GM12878 (cell line): ENCODE measurements at regions not wholly inside any gene's neighbourhood (a gene's known extent, or its start where the extent isn't known, plus 50 kb on each side); places are given as distances from the start of the nearest gene placed in this dataset.

ENCODE experiments used
- ATAC-seq: fragments of 200-7000 bp; cut with Tn5 transposase; 3 replicates; pipeline ENCODE4 v1.9.1; 2020; ENCODE audit warnings: mild to moderate bottlenecking, moderate library complexity
- BruUV-seq: library from RNA; stranded (reverse); fragments of 400-500 nt; replicated peaks from 2 replicates; lab custom pipeline; 2021; lab: Mats Ljungman, UMichigan
- CTCF ChIA-PET: fragments of 300-600 bp; sonication (Branson Sonifier 250); formaldehyde crosslinking; extraction: SDS; loops from one replicate; lab custom pipeline; 2021; ENCODE audit warnings: inconsistent platforms; lab: Yijun Ruan, JAX
- POLR2A ChIA-PET: fragments of 350-600 bp; formaldehyde crosslinking; extraction: SDS; loops from one replicate; lab custom pipeline; 2021; ENCODE audit warnings: inconsistent platforms; lab: Charles Lee
- RAD21 ChIA-PET: fragments of 300-600 bp; sonication (Branson Sonifier 250); formaldehyde crosslinking; loops from one replicate; lab custom pipeline; 2023; ENCODE audit warnings: antibody characterized with exemption; ENCODE audit not compliant: unreplicated experiment; lab: Charles Lee
- SMC1A ChIA-PET: fragments of 300-600 bp; sonication (Branson Sonifier 250); formaldehyde crosslinking; loops from one replicate; lab custom pipeline; 2023; ENCODE audit not compliant: unreplicated experiment, uncharacterized antibody; lab: Charles Lee
- DNase-seq: peaks from one replicate; pipeline ENCODE4 v3.0.0-alpha.2; 2011; ENCODE audit warnings: low read depth, low spot score
- FAIRE-seq: peaks from 3 replicates; lab custom pipeline; 2011; peaks lifted over from hg19 to GRCh38; lab: Jason Lieb, UNC
- H2AFZ ChIP-seq: 2 replicates; pipeline ENCODE4 v1.6.0; 2011; ENCODE audit warnings: low read depth, low read length, control low read depth; ENCODE audit not compliant: control insufficient read depth
- H3K27ac ChIP-seq: 2 replicates; pipeline ENCODE4 v1.5.1; 2011; ENCODE audit warnings: control low read depth; ENCODE audit not compliant: control insufficient read depth, insufficient read depth
- H3K27me3 ChIP-seq, 2 experiments: replicated peaks in 1 of 2; 2 replicates each; pipeline versions ENCODE4 v1.6.0 to v1.6.1; 2011; ENCODE audit warnings: low read length in 1 of 2; ENCODE audit not compliant: control insufficient read depth in 2 of 2, insufficient read depth in 2 of 2
- H3K36me3 ChIP-seq, 2 experiments: 2 replicates each; pipeline ENCODE4 v1.5.1; 2011; ENCODE audit warnings: low read length in 1 of 2; ENCODE audit not compliant: control insufficient read depth in 2 of 2, insufficient read depth in 2 of 2
- H3K4me1 ChIP-seq: 2 replicates; pipeline ENCODE4 v1.6.1; 2011; ENCODE audit warnings: mild to moderate bottlenecking, low read length, moderate library complexity, mixed read lengths; ENCODE audit not compliant: control insufficient read depth, insufficient read depth
- H3K4me2 ChIP-seq: 2 replicates; pipeline ENCODE4 v1.6.0; 2011; ENCODE audit warnings: control low read depth; ENCODE audit not compliant: control insufficient read depth, insufficient read depth
- H3K4me3 ChIP-seq: fragments of 200-600 bp; sonication (generic); 2 replicates; pipeline ENCODE4 v1.5.1; 2016
- H3K79me2 ChIP-seq: 2 replicates; pipeline ENCODE4 v1.6.0; 2011; ENCODE audit warnings: low read length; ENCODE audit not compliant: control insufficient read depth, insufficient read depth
- H3K9ac ChIP-seq: 2 replicates; pipeline ENCODE4 v1.8.0; 2011; ENCODE audit warnings: low read length, control low read depth, mixed read lengths; ENCODE audit not compliant: control insufficient read depth, insufficient read depth
- H3K9me3 ChIP-seq: replicated peaks from 3 replicates; pipeline ENCODE4 v1.5.1; 2011; ENCODE audit warnings: mild to moderate bottlenecking, low read length; ENCODE audit not compliant: control insufficient read depth, insufficient read depth
- H4K20me1 ChIP-seq: 2 replicates; pipeline ENCODE4 v1.6.0; 2011; ENCODE audit not compliant: control insufficient read depth, insufficient read depth
- ASH2L ChIP-seq: fragments of 300-600, 200-600 bp; sonication (generic); IDR thresholded peaks from 2 replicates; pipeline ENCODE4 v1.6.1; 2017; ENCODE audit warnings: low read depth, mild to moderate bottlenecking, borderline replicate concordance
- EP300 ChIP-seq, 2 experiments: fragments of 150-350 bp in 1 of 2; IDR thresholded peaks; 2 replicates each; pipeline ENCODE4 v1.6.1; 2011 to 2012; ENCODE audit warnings: low read depth in 2 of 2, low read length in 2 of 2, borderline replicate concordance in 1 of 2, improper control_type of control experiment in 1 of 2, inconsistent platforms in 1 of 2; ENCODE audit not compliant: control insufficient read depth in 1 of 2
- FOXM1 ChIP-seq: IDR thresholded peaks from 2 replicates; pipeline ENCODE4 v1.6.1; 2012; ENCODE audit warnings: low read depth, mild to moderate bottlenecking, inconsistent platforms, low read length, moderate library complexity
- HDAC6 ChIP-seq: fragments of 200-600 bp; sonication (generic); IDR thresholded peaks from one replicate; pipeline ENCODE4 v1.8.0; 2017; ENCODE audit warnings: antibody characterized with exemption; ENCODE audit not compliant: unreplicated experiment
- MEF2A ChIP-seq: IDR thresholded peaks from 2 replicates; pipeline ENCODE4 v1.6.1; 2011; ENCODE audit warnings: low read depth, mild to moderate bottlenecking, low read length, moderate library complexity; ENCODE audit not compliant: insufficient read depth
- NFYA ChIP-seq: IDR thresholded peaks from 2 replicates; pipeline ENCODE4 v1.6.1; 2011; ENCODE audit warnings: low read depth, mild to moderate bottlenecking, low read length, improper control_type of control experiment, borderline replicate concordance
- NFYB ChIP-seq: IDR thresholded peaks from 2 replicates; pipeline ENCODE4 v1.6.1; 2011; ENCODE audit warnings: low read depth, mild to moderate bottlenecking, low read length, improper control_type of control experiment, moderate library complexity; ENCODE audit not compliant: insufficient read depth
- PAX5 ChIP-seq: IDR thresholded peaks from 2 replicates; pipeline ENCODE4 v1.6.1; 2011; ENCODE audit warnings: low read depth, low read length, borderline replicate concordance
- POLR2A ChIP-seq: IDR thresholded peaks from 2 replicates; pipeline ENCODE4 v1.6.1; 2011; ENCODE audit warnings: low read depth, mild to moderate bottlenecking, low read length
- YBX1 ChIP-seq: fragments of 450-650 bp; IDR thresholded peaks from 2 replicates; pipeline ENCODE4 v1.6.1; 2016; ENCODE audit warnings: antibody characterized with exemption
- WGBS: methylation state at CpG from one replicate; pipeline ENCODE4 v1.1.6; 2016; ENCODE audit warnings: low lambda C conversion rate; ENCODE audit not compliant: insufficient replicate concordance, insufficient coverage; ENCODE audit errors: missing lambda C conversion rate; 5-methylcytosine and 5-hydroxymethylcytosine counted together
- in situ Hi-C: fragments of 300-500 bp; cut with MboI; formaldehyde crosslinking; loops from 9 replicates; pipeline ENCODE4 v1.14.3; 2018; ENCODE audit warnings: mixed read lengths
- intact Hi-C: fragments of 100-400 bp; cut with micrococcal nuclease; formaldehyde crosslinking; loops from one replicate; pipeline ENCODE4 v1.14.2; 2022; ENCODE audit not compliant: unreplicated experiment
- TF ChIP-seq, protein P1 (sequence below): fragments of 450-650 bp; IDR thresholded peaks from 2 replicates; pipeline ENCODE4 v1.6.1; 2016; ENCODE audit warnings: mild to moderate bottlenecking
- TF ChIP-seq, protein P2 (sequence below): fragments of 450-650 bp; IDR thresholded peaks from 2 replicates; pipeline ENCODE4 v1.6.1; 2017; ENCODE audit warnings: mild to moderate bottlenecking, moderate library complexity

DNA sequence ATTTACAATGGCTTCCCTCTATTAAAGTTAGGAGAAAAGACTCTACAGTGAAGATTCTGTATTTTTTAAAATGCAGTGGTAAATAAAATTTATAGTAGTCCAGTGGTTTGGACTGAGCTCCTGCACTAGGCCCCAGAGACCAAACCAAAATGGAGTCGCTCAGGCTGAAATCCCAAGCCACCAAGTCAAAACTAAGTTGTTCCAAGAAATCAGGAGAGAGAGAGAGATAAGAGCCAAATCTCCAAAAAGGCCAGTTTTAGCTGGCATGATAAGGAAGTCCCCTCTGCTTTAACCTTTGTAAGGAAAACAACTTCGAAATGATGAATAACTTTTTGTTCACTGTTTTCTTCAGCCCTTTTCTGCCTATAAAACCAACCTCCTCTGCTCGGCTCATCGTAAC is 265.9 kb upstream of the KLF14 start:
- TF ChIP-seq, protein P1, sequence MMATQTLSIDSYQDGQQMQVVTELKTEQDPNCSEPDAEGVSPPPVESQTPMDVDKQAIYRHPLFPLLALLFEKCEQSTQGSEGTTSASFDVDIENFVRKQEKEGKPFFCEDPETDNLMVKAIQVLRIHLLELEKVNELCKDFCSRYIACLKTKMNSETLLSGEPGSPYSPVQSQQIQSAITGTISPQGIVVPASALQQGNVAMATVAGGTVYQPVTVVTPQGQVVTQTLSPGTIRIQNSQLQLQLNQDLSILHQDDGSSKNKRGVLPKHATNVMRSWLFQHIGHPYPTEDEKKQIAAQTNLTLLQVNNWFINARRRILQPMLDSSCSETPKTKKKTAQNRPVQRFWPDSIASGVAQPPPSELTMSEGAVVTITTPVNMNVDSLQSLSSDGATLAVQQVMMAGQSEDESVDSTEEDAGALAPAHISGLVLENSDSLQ = no peak
- TF ChIP-seq NFYA = no peak
- no peak for TF ChIP-seq MEF2A
- no peak overlapping the region for H3K9ac ChIP-seq
- ChIA-PET POLR2A (interaction anchor here (1.4 kb wide), 1 partner anchor 38 kb away, joined by 6 read pairs; no protein-coding TSS in a partner anchor), SMC1A (interaction anchor here (0.5 to 5.4 kb wide), 6 partner anchors 18 to 69 kb away, joined by 3 to 41 read pairs (median 4); no protein-coding TSS in a partner anchor), CTCF (interaction anchor here (1.2 to 6.2 kb wide), 4 partner anchors 17 to 41 kb away, joined by 3 to 56 read pairs (median 10); no protein-coding TSS in a partner anchor), RAD21 (no interaction called here)
- in situ Hi-C loops (no loop called here), intact Hi-C loops (no loop called here)
- H4K20me1 ChIP-seq = no peaks in the 10 kb centered on the region
- FAIRE-seq (no peak), DNase-seq (no peak), ATAC-seq (no peak)
- H3K9me3 ChIP-seq = 0 out of 3 replicates have a peak, but pooled peaks cover 2% of the 10 kb centered on the region
- H3K27ac ChIP-seq = no peak overlapping the region
- no peaks in the 10 kb centered on the region; a peak in 2 of 4 replicates for H3K36me3 ChIP-seq
- H3K4me2 ChIP-seq = no peak overlapping the region
- H3K79me2 ChIP-seq = no peaks in the 10 kb centered on the region; the same call in 1 of the 2 replicates
- no peak overlapping the region for H2AFZ ChIP-seq
- peaks cover 9% of the 10 kb centered on the region for H3K4me1 ChIP-seq
- no TSS peak for BruUV-seq
- no peak overlapping the region for H3K4me3 ChIP-seq
- 98% methylated on average over 4 of the region's 4 CpGs for WGBS
- no peaks in the 10 kb centered on the region for H3K27me3 ChIP-seq

DNA sequence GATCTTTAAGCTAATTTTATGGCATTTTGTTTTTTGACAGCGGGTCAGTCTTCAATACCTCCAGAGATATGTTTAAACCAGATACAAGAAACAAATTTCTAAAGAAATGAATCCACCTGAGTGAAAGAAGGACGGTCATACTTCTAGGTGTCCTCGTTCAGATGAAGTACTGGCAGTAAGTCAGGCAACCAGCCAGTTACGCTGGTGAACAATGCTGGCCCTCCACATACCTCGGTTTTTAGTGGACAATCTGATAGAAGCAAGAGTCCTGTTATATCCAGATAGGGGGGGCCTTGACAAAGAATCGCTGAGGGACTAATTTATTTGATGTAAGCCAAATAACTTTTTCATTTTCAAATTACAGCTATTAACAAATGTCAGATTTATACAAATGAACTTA is 266.4 kb upstream of the KLF14 start:
- FAIRE-seq (no peak), DNase-seq (no peak), ATAC-seq (no peak)
- WGBS = 89% methylated on average over 6 of the region's 6 CpGs
- Histone ChIP-seq H3K9ac (no peak overlapping the region), H3K27ac (no peak overlapping the region), H4K20me1 (no peaks in the 10 kb centered on the region), H3K4me1 (peaks cover 9% of the 10 kb centered on the region), H2AFZ (no peak overlapping the region), H3K36me3 (no peaks in the 10 kb centered on the region; a peak in 2 of 4 replicates), H3K27me3 (no peaks in the 10 kb centered on the region), H3K4me2 (no peak overlapping the region), H3K4me3 (no peak overlapping the region), H3K79me2 (peaks cover 3% of the 10 kb centered on the region), H3K9me3 (0 out of 3 replicates have a peak, but pooled peaks cover 2% of the 10 kb centered on the region)
- in situ Hi-C loops = no loop called here
- ChIA-PET CTCF (interaction anchor here (1.0 to 10.4 kb wide), 5 partner anchors 18 to 104 kb away, joined by 3 to 105 read pairs (median 8); no protein-coding TSS in a partner anchor), SMC1A (interaction anchor here (0.5 to 5.4 kb wide), 7 partner anchors 12 to 69 kb away, joined by 3 to 41 read pairs (median 4); no protein-coding TSS in a partner anchor), RAD21 (no interaction called here), POLR2A (interaction anchor here (1.4 kb wide), 1 partner anchor 39 kb away, joined by 6 read pairs; no protein-coding TSS in a partner anchor)
- no TSS peak for BruUV-seq
- intact Hi-C loops = no loop called here
- TF ChIP-seq YBX1 (no peak), FOXM1 (no peak), PAX5 (no peak), ASH2L (no peak), NFYB (no peak), EP300 (IDR thresholded peaks at IDR 0.05; ENCODE audit: borderline replicate concordance in 1 of 2, control insufficient read depth in 1 of 2, low read depth in 2 of 2, low read length in 2 of 2) (no peak), HDAC6 (no peak), POLR2A (no peak)
- TF ChIP-seq, protein P2, sequence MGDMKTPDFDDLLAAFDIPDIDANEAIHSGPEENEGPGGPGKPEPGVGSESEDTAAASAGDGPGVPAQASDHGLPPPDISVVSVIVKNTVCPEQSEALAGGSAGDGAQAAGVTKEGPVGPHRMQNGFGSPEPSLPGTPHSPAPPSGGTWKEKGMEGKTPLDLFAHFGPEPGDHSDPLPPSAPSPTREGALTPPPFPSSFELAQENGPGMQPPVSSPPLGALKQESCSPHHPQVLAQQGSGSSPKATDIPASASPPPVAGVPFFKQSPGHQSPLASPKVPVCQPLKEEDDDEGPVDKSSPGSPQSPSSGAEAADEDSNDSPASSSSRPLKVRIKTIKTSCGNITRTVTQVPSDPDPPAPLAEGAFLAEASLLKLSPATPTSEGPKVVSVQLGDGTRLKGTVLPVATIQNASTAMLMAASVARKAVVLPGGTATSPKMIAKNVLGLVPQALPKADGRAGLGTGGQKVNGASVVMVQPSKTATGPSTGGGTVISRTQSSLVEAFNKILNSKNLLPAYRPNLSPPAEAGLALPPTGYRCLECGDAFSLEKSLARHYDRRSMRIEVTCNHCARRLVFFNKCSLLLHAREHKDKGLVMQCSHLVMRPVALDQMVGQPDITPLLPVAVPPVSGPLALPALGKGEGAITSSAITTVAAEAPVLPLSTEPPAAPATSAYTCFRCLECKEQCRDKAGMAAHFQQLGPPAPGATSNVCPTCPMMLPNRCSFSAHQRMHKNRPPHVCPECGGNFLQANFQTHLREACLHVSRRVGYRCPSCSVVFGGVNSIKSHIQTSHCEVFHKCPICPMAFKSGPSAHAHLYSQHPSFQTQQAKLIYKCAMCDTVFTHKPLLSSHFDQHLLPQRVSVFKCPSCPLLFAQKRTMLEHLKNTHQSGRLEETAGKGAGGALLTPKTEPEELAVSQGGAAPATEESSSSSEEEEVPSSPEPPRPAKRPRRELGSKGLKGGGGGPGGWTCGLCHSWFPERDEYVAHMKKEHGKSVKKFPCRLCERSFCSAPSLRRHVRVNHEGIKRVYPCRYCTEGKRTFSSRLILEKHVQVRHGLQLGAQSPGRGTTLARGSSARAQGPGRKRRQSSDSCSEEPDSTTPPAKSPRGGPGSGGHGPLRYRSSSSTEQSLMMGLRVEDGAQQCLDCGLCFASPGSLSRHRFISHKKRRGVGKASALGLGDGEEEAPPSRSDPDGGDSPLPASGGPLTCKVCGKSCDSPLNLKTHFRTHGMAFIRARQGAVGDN = no peak
